ENCODE measurements at regions not wholly inside any gene's neighbourhood (a gene's known extent, or its start where the extent isn't known, plus 50 kb on each side); places are given as distances from the start of the nearest gene placed in this dataset.

DNA sequence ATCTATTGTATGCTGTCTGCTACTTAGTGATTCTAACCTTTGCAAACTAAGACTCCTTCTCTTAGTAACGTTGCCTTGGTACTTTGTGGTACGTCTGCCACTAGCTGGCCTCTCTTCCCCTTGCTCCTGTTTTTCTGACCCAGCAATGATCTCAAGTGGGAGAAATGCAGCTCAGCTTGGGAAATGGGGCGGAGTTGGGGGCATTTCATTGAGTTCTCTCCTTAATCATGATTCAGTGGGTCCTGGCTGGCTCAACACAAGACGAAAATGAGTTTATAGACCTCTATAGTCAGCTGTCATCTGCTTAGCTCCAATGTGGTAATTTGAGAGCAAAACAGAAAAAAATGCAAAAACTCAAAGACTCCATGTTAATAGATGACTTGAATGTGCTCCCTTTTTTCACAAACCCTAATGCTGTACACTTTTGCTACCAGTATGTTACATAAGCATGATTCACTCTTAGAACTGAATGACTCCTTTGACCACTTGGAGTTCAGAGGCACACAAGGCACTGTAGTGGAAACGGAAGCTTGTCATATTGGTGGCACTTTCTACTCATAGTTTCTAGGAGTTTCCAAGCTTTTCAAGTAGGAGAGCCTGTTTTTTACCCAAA lies 55.3 kb upstream of the SOX4 start:
- TF ChIP-seq, protein P1, sequence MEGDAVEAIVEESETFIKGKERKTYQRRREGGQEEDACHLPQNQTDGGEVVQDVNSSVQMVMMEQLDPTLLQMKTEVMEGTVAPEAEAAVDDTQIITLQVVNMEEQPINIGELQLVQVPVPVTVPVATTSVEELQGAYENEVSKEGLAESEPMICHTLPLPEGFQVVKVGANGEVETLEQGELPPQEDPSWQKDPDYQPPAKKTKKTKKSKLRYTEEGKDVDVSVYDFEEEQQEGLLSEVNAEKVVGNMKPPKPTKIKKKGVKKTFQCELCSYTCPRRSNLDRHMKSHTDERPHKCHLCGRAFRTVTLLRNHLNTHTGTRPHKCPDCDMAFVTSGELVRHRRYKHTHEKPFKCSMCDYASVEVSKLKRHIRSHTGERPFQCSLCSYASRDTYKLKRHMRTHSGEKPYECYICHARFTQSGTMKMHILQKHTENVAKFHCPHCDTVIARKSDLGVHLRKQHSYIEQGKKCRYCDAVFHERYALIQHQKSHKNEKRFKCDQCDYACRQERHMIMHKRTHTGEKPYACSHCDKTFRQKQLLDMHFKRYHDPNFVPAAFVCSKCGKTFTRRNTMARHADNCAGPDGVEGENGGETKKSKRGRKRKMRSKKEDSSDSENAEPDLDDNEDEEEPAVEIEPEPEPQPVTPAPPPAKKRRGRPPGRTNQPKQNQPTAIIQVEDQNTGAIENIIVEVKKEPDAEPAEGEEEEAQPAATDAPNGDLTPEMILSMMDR (IDR thresholded peaks at IDR 0.05; ENCODE audit: low read depth, low read length): no peak
- TF ChIP-seq, protein P2, sequence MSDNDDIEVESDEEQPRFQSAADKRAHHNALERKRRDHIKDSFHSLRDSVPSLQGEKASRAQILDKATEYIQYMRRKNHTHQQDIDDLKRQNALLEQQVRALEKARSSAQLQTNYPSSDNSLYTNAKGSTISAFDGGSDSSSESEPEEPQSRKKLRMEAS (IDR thresholded peaks at IDR 0.05; ENCODE audit: low read depth, low read length): no peak
- TF ChIP-seq POLR2A (IDR thresholded peaks at IDR 0.05; ENCODE audit: extremely low read depth, insufficient read length) (no peak), MYC (IDR thresholded peaks at IDR 0.05; ENCODE audit: low read depth, low read length) (no peak)
